PC-3 (cell line): ENCODE measurements at regions not wholly inside any gene's neighbourhood (a gene's known extent, or its start where the extent isn't known, plus 50 kb on each side); places are given as distances from the start of the nearest gene placed in this dataset.

Experiments
- CTCF ChIP-seq: fragments of 300-600 bp; sonication (generic); conservative IDR thresholded peaks from 2 replicates; pipeline ENCODE4 v1.5.1; 2017; ENCODE audit warnings: antibody characterized with exemption, low read depth, mild to moderate bottlenecking, low read length
- EZH2phosphoT487 ChIP-seq: fragments of 300-600 bp; sonication (generic); IDR thresholded peaks from 2 replicates; pipeline ENCODE4 v1.6.1; 2018; ENCODE audit warnings: mild to moderate bottlenecking, antibody characterized with exemption, low read length, borderline replicate concordance

- TF ChIP-seq CTCF = no peak
- no peak for TF ChIP-seq EZH2phosphoT487
These were observed 77.9 kb upstream of the C1QTNF7 start for GRCh38 chr4:15349965-15350364.
